ENCODE measurements at regions not wholly inside any gene's neighbourhood (a gene's known extent, or its start where the extent isn't known, plus 50 kb on each side); places are given as distances from the start of the nearest gene placed in this dataset.

- TF ChIP-seq, protein P1, sequence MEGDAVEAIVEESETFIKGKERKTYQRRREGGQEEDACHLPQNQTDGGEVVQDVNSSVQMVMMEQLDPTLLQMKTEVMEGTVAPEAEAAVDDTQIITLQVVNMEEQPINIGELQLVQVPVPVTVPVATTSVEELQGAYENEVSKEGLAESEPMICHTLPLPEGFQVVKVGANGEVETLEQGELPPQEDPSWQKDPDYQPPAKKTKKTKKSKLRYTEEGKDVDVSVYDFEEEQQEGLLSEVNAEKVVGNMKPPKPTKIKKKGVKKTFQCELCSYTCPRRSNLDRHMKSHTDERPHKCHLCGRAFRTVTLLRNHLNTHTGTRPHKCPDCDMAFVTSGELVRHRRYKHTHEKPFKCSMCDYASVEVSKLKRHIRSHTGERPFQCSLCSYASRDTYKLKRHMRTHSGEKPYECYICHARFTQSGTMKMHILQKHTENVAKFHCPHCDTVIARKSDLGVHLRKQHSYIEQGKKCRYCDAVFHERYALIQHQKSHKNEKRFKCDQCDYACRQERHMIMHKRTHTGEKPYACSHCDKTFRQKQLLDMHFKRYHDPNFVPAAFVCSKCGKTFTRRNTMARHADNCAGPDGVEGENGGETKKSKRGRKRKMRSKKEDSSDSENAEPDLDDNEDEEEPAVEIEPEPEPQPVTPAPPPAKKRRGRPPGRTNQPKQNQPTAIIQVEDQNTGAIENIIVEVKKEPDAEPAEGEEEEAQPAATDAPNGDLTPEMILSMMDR (IDR thresholded peaks at IDR 0.05; ENCODE audit: low read length), result no peak
- TF ChIP-seq EZH2 (IDR thresholded peaks at IDR 0.05; ENCODE audit: borderline replicate concordance, low read length), result no peak
These were observed 1400.4 kb downstream of the SUCLG1 start for GRCh38 chr2:83058683-83059082.
